ENCODE measurements at regions not wholly inside any gene's neighbourhood (a gene's known extent, or its start where the extent isn't known, plus 50 kb on each side); places are given as distances from the start of the nearest gene placed in this dataset.
"Not testable (repeated sequence)": the region's sequence is repeated elsewhere in the genome, so short reads cannot be mapped to it uniquely, and the experiment has no call there.

DNA sequence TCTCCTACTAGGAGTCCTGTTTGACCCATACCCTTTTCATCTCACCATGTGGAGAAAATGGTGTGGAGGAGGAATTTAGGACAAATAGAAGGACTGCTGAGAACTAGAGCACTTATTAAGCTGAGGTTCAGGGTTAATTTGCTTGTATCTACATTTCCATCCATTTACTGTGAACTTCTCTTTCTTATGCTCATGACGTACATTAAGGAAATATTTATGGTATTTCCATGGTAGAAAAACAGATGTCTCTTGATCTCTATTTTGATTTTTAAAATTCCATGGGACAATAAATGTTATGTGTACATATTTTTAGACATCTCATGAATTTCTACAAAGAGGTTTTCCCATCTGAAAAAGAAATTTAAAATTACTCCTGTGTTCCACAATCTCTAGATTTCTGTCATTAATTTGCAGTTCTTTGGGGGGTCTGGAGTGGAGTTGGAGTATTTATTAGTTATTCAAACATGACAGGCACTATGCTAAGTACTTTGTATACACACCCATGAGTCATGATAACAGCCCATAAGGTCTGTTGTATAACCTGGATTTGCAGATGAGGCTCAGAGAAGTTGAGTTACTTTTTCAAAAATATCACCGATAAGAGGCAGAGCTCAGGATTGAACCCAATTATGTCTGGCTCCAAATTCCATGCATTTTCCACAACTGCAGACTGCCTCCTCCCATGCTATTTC is 112.6 kb downstream of the COPS8 start:
- no peak for DNase-seq

DNA sequence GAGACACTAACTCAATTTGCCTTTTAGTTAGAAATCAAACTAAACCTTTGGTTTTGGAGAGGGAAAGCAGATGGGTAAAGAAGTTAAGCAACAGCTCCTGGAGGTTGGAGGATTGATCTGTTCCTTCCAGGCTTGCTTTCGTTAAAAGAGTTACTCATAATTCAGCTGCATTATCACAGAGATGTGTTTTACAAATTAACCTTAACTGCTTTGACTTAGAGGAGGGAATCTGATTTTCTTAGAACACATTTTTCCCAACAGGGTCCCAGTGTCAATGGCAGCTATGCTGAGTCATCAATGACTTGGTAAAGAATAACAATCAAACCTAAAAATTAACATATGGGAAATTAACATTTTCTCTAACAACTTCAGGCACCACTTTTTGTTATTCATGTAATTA is 113.4 kb downstream of the COPS8 start:
- no peak for DNase-seq

DNA sequence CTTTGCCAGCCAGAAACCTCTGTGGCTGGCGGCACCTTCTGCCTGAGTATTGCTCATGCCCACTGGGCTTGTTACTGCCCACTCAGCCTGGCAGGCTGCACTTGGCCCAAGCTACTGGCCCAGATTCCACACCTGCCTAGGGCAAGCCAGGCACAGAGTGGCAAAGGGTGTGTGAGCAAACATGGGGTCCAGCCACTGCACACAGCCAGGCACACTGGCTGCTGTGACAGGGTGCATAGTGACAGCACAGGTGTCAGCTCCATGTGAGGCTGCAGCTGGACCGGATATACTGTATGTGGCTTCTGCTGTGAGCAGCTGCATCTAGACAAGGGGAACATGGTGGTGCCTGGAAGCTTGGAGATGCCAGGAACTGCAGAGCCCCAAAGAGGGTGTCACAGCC is 113.9 kb downstream of the COPS8 start:
- DNase-seq: no peak

DNA sequence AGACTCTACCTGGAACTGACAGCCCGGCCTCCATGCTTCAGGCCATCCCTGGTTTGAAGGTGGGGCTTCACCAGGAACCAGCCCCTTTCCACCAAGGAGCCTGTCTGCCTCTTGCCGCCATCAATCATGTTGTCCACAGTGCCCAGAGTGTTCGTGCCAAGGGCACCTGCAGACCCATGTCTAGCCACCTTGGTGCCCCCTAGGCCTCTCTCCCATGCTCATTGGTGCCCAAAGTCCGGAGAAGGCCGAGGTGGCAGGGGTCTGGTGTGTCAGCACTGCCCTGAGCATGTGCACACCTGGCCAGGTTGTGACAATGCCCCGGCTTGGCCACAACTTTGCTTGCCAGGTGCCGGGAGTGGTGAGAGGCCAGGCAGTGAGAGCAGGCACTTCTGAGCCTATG is 114.8 kb downstream of the COPS8 start:
- no peak for DNase-seq

DNA sequence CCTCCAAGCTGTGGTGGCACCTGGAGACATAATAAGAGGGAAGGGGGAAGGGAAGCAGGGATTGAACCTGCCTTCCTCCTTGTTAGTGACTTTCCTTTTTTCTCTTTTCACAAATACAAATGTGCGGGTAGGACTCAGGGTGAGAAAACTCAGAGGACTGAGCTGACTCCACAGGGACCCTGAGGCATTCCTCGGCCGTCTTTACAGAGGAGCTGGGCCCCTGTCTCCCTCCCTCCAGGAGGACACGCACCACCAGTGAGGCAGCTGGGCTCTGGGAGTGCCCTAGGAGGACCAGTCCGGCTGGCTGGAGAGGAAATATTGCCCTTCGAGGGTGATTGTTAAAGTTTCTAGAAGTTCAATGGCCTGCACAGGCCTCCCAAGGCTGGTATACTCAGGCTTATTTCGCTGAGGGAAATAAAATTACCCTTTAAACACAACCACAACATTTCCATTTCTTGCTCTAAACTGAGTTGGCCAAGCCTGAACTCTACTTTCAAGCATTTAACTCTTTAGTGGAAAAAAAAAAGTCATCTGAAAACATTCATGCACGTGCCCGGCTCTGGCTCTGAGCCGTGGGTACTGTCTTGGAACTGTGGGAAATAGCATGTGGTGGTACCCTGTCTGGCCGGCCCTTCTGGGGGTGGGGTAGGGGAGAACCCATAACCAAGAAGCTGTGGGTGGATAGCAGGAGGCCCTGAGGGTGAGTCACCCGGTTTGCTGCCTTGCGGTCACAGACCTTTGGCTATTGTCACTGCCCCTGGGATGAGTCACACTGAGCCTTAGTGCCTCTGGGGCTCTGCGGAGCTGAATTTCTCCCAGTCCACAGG is 116.0 kb downstream of the COPS8 start:
- no peak for DNase-seq

DNA sequence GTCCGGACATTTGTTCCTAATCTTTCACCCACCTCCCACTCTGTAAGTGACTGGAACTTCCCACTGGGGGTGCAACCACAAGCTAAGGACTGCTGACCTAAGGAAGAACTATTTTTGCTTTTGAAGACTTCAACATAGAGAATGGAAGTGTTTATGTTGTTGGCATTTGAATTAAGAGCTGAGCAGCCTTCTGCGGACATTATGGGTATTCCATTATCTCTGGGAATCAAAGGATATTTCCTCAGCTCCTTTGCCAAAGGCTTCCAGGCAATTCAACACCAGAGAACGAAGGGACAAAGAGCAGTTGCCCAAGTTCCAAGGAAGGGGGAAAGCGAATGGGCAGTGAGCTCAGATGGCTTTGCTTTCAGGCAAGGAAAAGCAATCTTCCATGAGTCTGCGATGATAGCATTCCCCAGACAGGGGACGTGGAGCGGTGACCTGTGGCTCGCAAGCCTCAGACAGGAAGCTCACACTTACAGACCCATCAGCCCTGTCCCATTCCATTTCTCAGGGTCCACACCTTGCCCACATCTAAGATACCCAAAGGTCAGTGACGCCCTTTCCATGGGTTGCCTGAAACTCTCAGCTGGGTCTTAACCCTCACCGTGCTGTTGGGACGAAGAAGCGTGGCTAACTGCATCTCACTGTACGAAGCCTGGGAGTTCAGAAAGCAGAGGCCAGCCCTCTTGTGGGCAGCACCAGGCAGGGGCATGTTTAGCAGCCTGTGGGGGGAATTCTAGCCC is 116.8 kb downstream of the COPS8 start:
- no peak for DNase-seq

DNA sequence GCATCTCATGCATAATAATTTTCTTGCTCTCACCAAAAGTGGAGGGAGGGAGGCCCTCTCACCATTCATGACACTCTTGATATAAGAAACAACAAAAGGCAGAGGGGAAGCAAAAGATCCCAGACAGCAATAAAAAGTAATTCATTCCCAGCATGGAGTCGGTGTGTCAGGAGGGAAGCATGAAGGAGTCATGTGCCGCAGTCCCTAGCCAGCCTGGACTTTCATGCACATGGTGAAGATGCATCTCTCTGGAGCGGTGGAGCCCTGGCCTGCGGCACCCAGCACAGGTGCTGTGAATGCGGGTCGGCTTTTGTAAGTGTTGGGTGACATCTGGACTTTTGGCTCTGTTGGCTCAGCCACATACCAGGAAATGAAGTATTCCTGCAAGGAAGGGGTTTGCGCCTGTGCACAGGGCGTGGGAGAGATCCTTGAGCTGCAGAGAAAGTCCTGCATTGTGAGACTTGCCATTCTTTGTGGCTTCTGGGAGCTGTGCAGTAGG is 119.4 kb downstream of the COPS8 start:
- DNase-seq: no peak

DNA sequence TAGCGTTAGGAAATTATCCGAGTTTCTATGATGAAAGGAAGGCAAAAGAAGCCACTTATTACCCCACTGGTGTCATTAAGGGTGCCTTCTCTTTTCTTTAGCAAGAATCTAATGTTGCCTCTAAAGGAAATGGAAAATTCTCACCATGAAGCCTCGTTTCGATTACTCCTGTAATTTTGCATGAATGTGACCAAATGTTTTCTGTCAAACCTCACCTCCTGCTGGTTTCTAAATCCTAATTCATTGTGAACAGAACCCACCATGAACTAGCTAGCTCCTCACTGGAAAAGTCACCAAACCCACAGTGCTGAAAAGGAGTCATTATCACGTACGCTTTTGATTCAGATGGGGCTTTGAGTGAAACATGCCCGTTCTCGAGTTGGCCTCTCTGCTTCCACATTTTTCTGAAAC is 119.9 kb downstream of the COPS8 start:
- DNase-seq: no peak

DNA sequence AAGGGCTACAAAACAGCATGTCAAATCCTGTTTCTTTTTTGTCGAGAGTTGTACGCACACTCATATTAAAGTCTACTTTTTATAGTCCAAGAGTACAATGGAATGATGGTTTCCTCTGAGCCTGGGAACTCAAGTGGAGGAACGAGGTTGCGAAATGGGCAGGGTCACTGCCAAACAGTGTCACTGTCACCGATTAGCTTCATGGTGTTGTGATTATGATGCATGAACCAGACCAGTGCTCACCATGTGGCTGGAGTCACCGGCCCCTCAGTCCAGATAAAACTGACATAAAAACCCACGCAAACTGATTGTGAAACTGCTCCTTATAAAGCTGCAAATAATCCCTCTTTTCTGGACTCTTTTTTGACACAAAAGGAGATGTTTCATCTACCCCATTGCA is 122.0 kb downstream of the COPS8 start:
- no peak for DNase-seq

DNA sequence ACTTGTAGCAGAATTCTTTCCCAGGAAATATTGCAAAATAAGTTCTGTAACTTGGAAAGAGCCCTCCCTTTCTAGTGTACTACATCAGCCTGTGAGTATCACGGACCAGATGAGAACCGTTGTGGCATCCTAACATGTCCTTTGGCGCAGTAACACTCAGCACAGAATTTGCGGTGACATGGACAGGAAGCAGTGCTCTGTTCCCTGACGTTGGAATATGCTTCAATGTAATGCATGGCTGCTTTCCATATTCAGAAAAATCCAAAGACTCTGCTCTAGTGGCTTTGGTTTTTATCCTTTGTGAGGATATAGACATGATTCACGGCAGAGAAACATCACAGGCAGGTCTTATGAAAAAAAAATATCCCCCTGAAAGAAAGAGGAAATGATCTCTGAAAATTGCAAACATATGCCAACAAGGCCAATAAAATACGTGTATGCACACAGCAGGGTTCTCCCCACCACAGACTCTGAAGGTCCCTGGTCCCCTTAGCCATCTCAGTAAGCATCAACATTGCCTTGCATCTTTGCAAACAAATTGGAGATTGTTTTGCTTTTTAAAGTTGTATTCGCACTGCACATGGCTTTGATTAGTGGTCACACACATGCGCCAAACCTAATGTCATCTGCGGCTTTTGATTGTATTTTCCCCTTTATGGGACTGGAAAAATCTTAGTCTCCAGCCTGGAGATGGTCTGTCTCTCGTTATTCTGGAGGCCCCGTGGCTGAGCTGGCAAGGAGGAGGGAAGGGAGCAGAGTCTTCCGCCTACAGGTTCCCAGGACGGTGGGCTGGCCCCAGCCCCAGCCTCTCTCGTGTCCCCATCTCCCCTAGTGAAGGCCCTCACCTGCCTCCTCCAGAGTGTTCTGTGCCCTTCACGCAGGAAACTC is 122.9 kb downstream of the COPS8 start:
- no peak for DNase-seq

DNA sequence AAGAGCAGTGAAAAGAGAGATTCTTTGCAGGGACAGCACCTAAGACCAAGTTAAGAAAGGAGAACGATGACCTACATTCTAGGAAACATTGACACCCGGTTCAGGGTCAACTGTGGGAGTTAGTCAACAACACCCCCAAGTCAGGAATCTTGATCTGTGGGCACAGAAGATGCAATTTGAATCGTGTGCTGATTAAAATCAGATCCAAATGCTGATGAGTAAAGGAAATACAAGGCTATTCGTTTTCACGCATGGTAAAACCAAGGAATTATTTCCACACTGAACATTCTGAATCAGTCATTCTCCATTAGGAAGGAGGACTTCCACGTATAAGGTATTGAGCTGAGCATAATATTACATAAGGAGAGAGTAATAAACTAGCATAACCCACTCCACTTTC is 124.2 kb downstream of the COPS8 start:
- no peak for DNase-seq

DNA sequence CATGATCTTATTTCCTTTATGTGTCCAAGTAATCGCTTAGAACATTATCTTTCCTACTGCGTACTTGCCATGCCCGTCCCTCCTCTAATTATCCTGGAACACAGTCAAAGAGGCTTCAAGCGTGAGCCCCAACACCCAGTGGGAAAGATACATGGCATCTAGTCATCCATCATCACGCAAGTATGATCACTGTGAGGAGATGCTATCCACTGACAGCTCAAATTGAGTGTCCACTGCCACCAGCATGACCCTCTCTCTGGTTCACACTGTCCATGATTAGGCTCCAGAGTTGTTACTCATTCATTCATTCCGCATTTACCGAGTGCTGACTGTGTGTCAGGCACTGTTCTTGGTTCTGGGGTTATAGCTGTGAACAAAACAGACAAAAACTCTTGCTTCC is 124.6 kb downstream of the COPS8 start:
- no peak for DNase-seq

DNA sequence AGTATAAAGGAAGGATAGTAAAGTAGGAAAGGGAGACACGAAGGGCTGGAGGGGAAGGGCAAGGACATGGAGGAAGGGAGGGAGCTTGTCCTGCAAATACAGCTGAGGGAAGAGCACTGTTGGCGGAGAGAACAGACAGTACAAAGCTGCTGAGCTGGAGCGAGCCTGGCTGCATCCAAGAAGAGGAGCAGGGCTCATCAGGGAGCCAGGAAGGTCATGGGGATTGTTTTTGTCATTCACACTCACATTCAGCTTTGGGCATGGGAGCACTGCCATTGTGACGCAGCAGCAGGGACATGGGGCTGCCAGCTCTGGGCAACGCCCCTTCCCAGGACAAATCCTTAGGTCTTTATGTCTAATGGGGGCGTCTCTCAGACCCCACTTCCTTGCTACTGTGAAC is 125.1 kb downstream of the COPS8 start:
- DNase-seq: no peak

DNA sequence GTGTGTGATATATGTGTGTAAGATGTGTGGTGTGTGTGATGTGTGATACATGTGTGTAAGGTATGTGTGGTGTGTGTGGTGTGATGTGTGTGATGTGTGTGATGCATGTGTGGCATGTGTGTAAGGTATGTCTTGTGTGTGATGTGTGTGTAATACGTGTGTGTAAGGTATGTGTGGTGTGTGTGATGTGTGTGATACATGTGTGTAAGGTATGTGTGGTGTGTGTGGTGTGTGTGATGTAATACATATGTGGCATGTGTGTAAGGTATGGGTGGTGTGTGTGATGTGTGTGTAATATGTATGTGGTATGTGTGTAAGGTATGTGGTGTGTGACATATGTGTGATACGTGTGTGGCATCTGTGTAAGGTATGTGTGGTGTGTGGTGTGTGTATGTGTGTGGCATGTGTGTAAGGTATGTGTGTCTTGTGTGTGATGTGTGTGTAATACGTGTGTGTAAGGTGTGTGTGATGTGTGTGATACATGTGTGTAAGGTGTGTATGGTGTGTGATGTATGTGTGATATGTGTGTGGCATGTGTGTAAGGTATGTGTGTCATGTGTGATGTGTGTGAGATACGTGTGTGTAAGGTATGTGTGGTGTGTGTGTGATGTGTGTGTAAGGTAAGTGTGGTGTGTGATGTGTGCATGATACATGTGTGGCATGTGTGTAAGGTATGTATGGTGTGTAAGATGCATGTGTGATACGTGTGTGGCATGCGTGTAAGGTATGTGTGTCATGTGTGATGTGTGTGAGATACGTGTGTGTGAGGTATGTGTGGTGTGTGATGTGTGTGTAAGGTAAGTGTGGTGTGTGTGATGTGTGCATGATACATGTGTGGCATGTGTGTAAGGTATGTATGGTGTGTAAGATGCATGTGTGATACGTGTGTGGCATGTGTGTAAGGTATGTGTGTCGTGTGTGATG is 126.9 kb downstream of the COPS8 start:
- not testable (repeated sequence) for DNase-seq

DNA sequence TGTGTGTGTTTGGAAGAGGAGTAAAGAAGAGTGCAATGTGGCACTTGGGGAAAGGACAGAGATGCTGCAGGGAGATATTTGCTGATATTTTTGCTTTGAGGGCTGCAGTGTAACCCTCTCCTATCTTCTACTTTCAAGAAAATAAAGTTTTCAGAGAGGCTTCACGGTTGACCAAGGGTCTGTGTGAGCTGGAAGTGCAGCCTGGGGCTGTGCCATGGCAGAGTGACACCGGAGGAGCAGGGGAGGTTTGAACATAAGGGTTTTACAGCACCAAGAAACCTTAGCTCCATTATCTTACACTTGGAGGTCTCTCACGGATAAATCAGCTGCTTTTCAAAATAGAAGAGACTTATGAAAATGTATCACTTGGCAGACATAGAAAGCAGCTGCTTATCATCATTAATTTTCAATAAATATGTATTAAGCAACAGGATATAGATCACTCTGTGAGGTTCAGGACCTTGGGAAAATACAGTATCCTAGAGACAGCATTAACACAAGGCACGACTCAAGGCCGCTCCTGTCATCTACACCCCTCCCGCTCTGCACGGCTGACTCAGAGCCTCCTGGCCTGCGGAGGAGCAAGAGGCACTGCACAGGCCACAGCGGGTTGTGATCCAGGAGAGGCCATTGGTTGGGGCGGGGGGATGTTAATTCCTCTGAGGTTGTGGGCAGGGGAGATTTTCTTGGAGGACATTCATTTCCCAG is 127.8 kb downstream of the COPS8 start:
- no peak for DNase-seq

DNA sequence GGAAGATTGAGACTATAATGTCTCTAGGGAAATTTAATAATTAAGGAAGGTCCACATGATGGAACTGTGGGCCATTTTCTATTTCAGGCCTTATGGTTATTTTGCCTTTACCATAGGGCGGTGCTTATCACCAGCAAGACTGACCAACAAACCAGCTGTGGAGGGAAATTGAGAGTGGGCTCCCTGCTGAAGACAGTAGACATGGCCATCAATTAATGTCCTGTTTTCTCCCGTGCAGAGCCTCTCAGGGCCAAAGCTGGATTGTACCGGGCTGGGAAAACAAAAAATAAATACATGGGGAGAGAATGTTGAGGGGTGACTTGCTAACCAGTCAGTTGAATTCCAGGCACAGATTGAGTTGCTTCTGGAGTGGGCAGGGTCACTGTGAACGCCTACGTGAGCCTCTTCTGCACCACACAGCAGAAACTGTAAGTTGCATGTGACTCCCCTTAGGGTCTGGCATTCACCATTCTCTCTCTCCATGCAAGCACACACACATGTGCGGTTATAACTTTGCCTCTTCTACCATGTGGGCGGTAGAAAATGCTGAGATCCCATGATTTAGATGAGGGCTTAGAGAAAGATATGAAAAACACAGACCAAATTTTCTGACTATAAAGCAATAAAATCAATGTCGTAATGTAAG is 128.5 kb downstream of the COPS8 start:
- no peak for DNase-seq

DNA sequence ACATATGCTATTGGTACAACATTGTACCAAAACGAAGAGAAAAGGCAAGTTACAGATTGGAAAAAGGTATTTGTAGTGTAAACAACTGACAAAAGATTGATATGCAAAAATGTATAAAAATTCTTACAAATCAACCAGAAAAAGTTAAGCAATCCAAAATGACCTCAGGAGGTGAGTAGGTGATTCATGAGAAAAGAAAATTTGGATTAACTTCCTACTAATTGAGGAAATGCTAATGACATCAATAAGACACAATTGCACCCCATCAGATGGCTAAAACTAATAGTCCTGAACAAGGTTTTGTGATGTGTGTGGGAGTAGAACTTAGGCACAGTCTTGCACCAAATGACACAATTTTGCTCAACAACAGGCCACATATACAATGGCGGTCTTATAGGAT is 129.3 kb downstream of the COPS8 start:
- no peak for DNase-seq

DNA sequence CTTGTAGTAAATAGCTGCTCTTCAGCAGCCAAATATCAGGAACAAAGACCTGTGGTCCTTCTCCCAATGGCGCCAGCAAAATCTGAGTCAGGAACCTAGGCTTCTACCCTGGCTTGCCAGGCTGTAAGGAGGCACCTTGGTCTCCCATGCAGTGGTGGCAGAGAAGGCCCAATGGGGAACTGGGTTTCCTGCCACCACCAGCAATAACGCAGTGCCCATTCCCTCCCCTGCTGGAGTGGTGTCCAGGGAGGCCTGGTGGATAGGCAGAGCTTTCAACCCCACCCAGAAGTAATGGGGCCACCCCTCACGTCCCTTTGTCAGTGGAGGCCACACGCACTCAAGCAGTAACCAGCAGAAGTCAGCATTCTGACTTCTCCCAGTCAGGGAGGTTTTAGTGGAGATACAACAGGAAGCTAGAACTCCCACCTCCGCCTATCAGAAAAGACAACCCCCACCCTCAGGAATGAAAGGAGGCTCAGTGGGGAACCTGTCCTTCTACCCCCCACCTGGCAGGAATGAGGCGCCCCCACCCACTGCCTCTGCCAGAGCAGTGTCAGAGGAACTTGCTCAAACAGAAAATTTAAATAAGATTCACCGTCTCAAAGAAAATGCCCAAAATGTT is 132.4 kb downstream of the COPS8 start:
- no peak for DNase-seq

DNA sequence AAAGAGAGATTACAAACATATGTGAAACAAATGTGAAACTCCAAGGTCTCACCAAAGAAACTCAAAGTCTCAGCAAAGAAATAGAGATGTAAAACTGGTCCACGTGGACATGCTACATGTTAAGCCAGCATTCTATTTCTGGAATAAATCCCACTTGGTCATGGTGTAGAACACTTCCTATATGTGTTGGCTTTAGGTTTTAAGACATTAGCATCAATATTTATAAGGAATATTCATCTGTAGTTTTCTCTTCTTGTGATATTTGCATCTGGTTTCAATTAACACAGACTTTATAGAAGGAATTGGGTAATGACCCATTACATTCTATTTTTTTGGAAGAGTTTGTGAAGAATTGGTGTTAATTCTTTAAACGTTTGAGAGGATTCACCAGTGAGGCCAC is 133.1 kb downstream of the COPS8 start:
- no peak for DNase-seq

DNA sequence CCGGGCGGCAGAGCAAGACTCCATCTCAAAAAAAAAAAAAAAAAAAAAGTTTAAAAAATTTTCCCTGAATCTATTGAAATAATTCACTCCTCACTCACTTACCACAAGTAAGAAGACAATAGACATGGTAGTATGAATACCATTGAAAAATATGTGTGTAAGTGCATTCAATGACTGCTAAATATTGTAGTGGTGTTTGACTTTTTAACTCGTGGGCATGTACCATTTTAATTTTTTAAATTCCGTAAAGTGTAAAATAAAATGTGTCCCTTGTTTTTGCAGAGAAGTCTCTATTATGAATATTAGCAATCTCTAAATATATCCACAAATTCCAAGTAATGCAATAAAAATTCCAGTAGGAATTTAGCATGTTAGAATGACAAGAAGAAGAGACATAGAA is 134.1 kb downstream of the COPS8 start:
- DNase-seq: no peak

Data from NCI-H748 treated with DMSO at 0.1 percent for 48 hours (cell line).